Activated CD8-positive, alpha-beta T cell treated with anti-CD3 and anti-CD28 coated beads, Interleukin-2, amount 10 ng/mL, durations not matched to agents 7 days and 5 days (primary cell): ENCODE measurements at regions not wholly inside any gene's neighbourhood (a gene's known extent, or its start where the extent isn't known, plus 50 kb on each side); places are given as distances from the start of the nearest gene placed in this dataset.

Experiments
- ATAC-seq: fragments of 150-1000 bp; cut with Tn5 transposase; one replicate; pipeline ENCODE4 v1.10.0; 2021; ENCODE audit warnings: moderate library complexity
- CTCF ChIA-PET: fragments of 350-600 bp; sonication (Branson Sonifier 250); formaldehyde crosslinking; loops from one replicate; lab custom pipeline; 2021; ENCODE audit warnings: antibody characterized with exemption; lab: Charles Lee
- POLR2A ChIA-PET: fragments of 350-600 bp; sonication (Branson Sonifier 250); formaldehyde crosslinking; loops from one replicate; lab custom pipeline; 2021; ENCODE audit warnings: antibody characterized with exemption; lab: Charles Lee
- DNase-seq: peaks from one replicate; pipeline ENCODE4 v3.0.0-alpha.2; 2020
- H3K27ac Mint-ChIP-seq: one replicate; pipeline ENCODE4 v1.8.0; 2021; ENCODE audit warnings: mild to moderate bottlenecking, mixed read lengths
- H3K27me3 Mint-ChIP-seq: one replicate; pipeline ENCODE4 v1.8.0; 2021; ENCODE audit warnings: low read depth, mixed read lengths
- H3K36me3 Mint-ChIP-seq: one replicate; pipeline ENCODE4 v1.8.0; 2021; ENCODE audit warnings: low read depth, mixed read lengths
- H3K4me1 Mint-ChIP-seq: one replicate; pipeline ENCODE4 v1.8.0; 2021; ENCODE audit warnings: low read depth, mixed read lengths
- H3K4me3 Mint-ChIP-seq: one replicate; pipeline ENCODE4 v1.8.0; 2021; ENCODE audit warnings: mild to moderate bottlenecking, mixed read lengths
- H3K9me3 Mint-ChIP-seq: one replicate; pipeline ENCODE4 v1.8.0; 2022; ENCODE audit warnings: mixed read lengths; ENCODE audit not compliant: insufficient read depth

DNA sequence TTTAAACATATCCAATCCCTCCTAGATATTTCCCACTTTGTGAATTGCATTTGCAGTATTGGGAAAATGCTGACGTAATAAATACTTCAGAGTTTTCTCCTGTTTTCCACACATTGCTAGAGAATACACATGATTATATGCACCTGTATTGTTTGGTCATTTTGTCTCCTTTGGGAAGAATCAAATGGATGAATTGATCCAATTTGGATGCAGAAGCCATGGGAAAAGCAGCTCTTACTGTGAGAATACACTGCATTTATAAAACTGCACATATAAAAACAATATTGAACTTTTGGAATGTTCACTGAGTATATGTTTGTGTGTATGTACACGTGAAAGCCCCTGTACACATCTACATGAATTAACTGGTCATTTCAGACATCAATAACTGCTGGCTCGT lies 306.6 kb upstream of the LYPLAL1 start:
- Mint-ChIP-seq H3K9me3 (no peaks in the 10 kb centered on the region), H3K36me3 (no peaks in the 10 kb centered on the region), H3K27me3 (no peaks in the 10 kb centered on the region), H3K4me3 (no peak overlapping the region), H3K4me1 (no peaks in the 10 kb centered on the region), H3K27ac (no peak overlapping the region)
- ATAC-seq (no peak), DNase-seq (no peak)
- ChIA-PET POLR2A (no interaction called here), CTCF (no interaction called here)

- Mint-ChIP-seq H3K27me3 (no peaks in the 10 kb centered on the region), H3K4me3 (no peak overlapping the region), H3K27ac (no peak overlapping the region), H3K4me1 (no peaks in the 10 kb centered on the region), H3K36me3 (no peaks in the 10 kb centered on the region), H3K9me3 (no peaks in the 10 kb centered on the region)
- POLR2A ChIA-PET, result no interaction called here
- CTCF ChIA-PET, result no interaction called here
- ATAC-seq, result no peak
- no peak for DNase-seq
Observed at GRCh38 chr1:218867941-218868626, 305.6 kb upstream of the LYPLAL1 start.

- no peaks in the 10 kb centered on the region for H3K27me3 Mint-ChIP-seq
- ChIA-PET POLR2A (no interaction called here), CTCF (no interaction called here)
- no peak for DNase-seq
- no peak for ATAC-seq
- H3K27ac Mint-ChIP-seq, result no peak overlapping the region
- H3K36me3 Mint-ChIP-seq, result no peaks in the 10 kb centered on the region
- H3K9me3 Mint-ChIP-seq, result no peaks in the 10 kb centered on the region
- no peak overlapping the region for H3K4me3 Mint-ChIP-seq
- peaks cover 1% of the 10 kb centered on the region for H3K4me1 Mint-ChIP-seq
Observed at GRCh38 chr1:218869276-218869675, 304.4 kb upstream of the LYPLAL1 start.

DNA sequence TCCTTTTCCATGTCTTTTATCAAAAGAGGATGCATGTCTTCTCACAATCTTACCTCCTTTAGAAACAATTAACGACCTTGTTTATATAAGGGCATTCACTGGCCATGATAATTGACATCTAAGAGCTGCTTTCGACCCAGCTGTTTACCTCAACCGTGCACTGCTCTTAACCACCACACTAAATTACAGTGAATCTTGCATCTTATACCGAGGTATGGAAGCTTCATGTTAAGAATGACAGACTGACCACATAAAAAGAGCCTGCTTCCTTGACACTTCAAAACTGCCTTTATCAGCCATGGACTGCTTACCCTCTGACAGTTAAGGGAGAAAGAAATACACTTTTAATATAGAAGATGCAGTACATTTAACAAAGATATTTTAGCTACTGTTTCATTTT lies 301.7 kb upstream of the LYPLAL1 start:
- Mint-ChIP-seq H3K4me3 (no peak overlapping the region), H3K4me1 (peaks cover 3% of the 10 kb centered on the region), H3K27me3 (no peaks in the 10 kb centered on the region), H3K36me3 (no peaks in the 10 kb centered on the region), H3K27ac (no peak overlapping the region), H3K9me3 (no peaks in the 10 kb centered on the region)
- ATAC-seq (no peak), DNase-seq (no peak)
- CTCF ChIA-PET, result no interaction called here
- POLR2A ChIA-PET, result no interaction called here

DNA sequence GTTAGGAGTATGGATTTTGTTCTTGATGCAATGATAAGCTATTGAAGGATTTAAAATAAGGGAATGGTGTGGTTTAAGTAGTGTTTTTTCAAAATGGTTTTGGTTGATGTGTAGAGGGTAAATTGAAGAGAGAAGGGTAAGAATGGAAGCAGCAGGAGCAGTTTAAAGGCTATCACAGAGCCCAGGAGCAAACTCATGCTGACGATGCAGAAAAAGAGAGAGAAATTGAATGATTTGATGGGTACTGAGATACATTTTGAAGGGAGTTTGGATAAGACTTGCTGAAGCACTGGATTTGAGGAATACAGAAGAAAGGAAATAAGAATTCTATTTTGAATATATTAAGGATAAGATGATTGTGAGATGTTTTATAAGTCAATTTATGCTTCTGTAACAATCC lies 300.8 kb upstream of the LYPLAL1 start:
- DNase-seq (no peak), ATAC-seq (no peak)
- Mint-ChIP-seq H3K27ac (no peak overlapping the region), H3K4me3 (no peak overlapping the region), H3K9me3 (no peaks in the 10 kb centered on the region), H3K27me3 (no peaks in the 10 kb centered on the region), H3K4me1 (peaks cover 3% of the 10 kb centered on the region), H3K36me3 (no peaks in the 10 kb centered on the region)
- ChIA-PET POLR2A (no interaction called here), CTCF (no interaction called here)

DNA sequence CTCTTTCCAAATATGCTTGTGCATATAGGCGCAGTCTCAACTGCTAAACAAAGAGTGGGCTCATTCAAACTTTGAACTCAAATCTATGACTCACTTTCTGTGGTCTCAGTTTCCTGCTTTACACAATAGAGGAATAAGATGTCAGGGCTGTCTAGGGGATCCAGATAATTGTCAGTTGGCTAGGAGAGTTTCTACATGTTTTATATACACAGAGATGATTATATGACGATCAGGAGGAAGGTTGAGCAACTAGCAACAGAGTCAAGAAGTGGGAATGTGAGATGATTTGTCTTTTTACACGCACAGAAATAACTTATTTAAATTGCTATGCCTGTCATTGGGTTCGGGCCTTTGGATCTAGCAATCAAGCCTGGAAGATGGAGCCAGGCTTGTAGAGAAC lies 299.4 kb upstream of the LYPLAL1 start:
- no peak for ATAC-seq
- no peak for DNase-seq
- no peak overlapping the region for H3K27ac Mint-ChIP-seq
- H3K4me1 Mint-ChIP-seq, result peaks cover 3% of the 10 kb centered on the region
- POLR2A ChIA-PET, result no interaction called here
- H3K27me3 Mint-ChIP-seq, result no peaks in the 10 kb centered on the region
- H3K4me3 Mint-ChIP-seq, result no peak overlapping the region
- H3K9me3 Mint-ChIP-seq, result no peaks in the 10 kb centered on the region
- CTCF ChIA-PET, result no interaction called here
- no peaks in the 10 kb centered on the region for H3K36me3 Mint-ChIP-seq

GRCh38 chr1:218874801-218875400 lies 298.8 kb upstream of the LYPLAL1 start:
- no peaks in the 10 kb centered on the region for H3K36me3 Mint-ChIP-seq
- no peak overlapping the region for H3K4me3 Mint-ChIP-seq
- no peaks in the 10 kb centered on the region for H3K27me3 Mint-ChIP-seq
- POLR2A ChIA-PET, result no interaction called here
- H3K9me3 Mint-ChIP-seq, result no peaks in the 10 kb centered on the region
- CTCF ChIA-PET, result no interaction called here
- ATAC-seq, result no peak
- H3K4me1 Mint-ChIP-seq, result peaks cover 3% of the 10 kb centered on the region
- H3K27ac Mint-ChIP-seq, result no peak overlapping the region
- no peak for DNase-seq

DNA sequence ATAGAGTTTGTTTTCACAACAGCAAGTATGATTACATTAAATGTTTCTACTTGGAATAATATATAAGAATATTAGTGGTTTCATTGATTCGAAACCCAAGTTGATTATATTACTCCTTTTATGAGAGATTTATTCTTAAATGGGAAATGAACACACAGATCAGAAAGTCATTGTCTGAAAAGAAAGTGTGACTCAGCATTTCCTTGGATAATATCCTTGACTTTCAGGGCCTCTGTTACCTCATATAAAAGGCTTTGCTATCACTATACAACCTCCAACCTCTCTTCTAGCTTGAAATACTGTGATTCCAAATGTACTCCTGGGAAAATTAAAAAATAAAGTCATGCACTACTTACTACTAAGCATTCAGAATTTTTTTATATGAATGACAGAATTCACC lies 295.3 kb upstream of the LYPLAL1 start:
- Mint-ChIP-seq H3K4me3 (no peak overlapping the region), H3K27me3 (no peaks in the 10 kb centered on the region), H3K9me3 (no peaks in the 10 kb centered on the region), H3K27ac (no peak overlapping the region), H3K4me1 (peaks cover 3% of the 10 kb centered on the region), H3K36me3 (no peaks in the 10 kb centered on the region)
- no peak for ATAC-seq
- CTCF ChIA-PET, result no interaction called here
- DNase-seq, result no peak
- POLR2A ChIA-PET, result no interaction called here

- H3K36me3 Mint-ChIP-seq, result no peaks in the 10 kb centered on the region
- H3K27me3 Mint-ChIP-seq, result no peaks in the 10 kb centered on the region
- CTCF ChIA-PET, result no interaction called here
- POLR2A ChIA-PET, result no interaction called here
- H3K4me1 Mint-ChIP-seq, result no peaks in the 10 kb centered on the region
- ATAC-seq, result no peak
- no peak overlapping the region for H3K27ac Mint-ChIP-seq
- H3K4me3 Mint-ChIP-seq, result no peak overlapping the region
- no peak for DNase-seq
- H3K9me3 Mint-ChIP-seq, result no peaks in the 10 kb centered on the region
Observed at GRCh38 chr1:218880484-218881060, 293.1 kb upstream of the LYPLAL1 start.

DNA sequence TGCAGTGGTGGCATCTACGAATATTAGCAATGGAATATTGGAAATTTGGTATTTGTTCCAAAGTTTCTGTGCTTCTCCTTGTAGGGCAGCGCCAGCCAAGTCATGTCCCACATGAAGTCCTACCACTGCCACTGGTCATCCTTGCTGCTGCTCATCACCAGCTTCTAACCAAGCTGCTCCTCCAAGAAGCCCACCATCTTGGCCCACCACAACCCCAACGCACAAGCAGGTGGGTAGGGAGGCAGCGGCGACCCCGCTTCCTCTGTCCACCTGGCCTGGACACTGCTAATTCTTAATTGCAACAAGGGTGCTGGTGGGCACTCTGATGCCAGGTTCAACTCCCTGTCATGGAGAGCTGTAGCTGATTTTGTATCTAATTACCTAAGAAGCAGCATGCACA lies 291.2 kb upstream of the LYPLAL1 start:
- ATAC-seq, result no peak
- POLR2A ChIA-PET, result no interaction called here
- H3K9me3 Mint-ChIP-seq, result no peaks in the 10 kb centered on the region
- H3K27ac Mint-ChIP-seq, result no peak overlapping the region
- H3K27me3 Mint-ChIP-seq, result no peaks in the 10 kb centered on the region
- H3K36me3 Mint-ChIP-seq, result no peaks in the 10 kb centered on the region
- H3K4me1 Mint-ChIP-seq, result no peaks in the 10 kb centered on the region
- DNase-seq, result no peak
- no peak overlapping the region for H3K4me3 Mint-ChIP-seq
- CTCF ChIA-PET, result no interaction called here

DNA sequence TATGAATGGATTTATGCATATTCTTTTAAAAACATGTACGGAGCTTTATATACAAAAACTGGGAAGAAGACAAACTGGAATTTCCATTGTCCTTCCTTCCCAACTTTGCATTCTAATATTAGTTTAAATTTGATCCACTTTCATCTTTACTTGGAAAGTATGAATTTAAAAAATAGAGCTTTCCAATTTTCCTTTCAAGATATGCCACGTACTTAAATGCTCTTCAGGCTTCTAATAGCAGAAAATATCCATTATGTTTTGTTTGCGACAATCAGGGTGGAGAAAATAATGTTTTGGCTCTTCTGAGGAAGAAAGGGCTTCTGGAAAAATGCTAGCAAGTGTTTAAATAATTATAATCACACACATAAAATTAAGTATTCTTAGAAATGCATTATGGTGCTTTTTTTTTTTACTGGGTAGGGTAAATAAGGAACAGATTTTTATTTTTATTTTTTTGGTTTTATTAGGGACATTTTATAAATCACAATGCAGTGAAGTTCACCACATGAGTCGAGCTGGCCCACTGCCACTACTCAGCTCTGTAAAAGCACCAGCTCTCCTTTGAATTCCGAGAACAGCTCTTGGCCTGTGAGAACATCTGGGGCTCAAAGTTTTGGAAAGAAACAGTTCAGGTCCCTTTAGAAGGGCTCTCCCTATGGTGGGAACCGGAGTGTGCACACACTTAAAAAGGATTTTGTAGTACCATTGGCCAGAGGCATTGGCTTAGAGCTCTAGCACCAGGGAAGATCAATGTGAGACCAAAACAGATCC lies 287.4 kb upstream of the LYPLAL1 start:
- no peak overlapping the region for H3K4me3 Mint-ChIP-seq
- ATAC-seq (no peak), DNase-seq (no peak)
- H3K36me3 Mint-ChIP-seq, result no peaks in the 10 kb centered on the region
- H3K4me1 Mint-ChIP-seq, result no peaks in the 10 kb centered on the region
- CTCF ChIA-PET, result no interaction called here
- H3K27ac Mint-ChIP-seq, result no peak overlapping the region
- H3K27me3 Mint-ChIP-seq, result no peaks in the 10 kb centered on the region
- no peaks in the 10 kb centered on the region for H3K9me3 Mint-ChIP-seq
- POLR2A ChIA-PET, result no interaction called here
